NCI-H460 (cell line): ENCODE measurements at regions not wholly inside any gene's neighbourhood (a gene's known extent, or its start where the extent isn't known, plus 50 kb on each side); places are given as distances from the start of the nearest gene placed in this dataset.
A peak's percentile ranks its signal among the peaks of the same experiment; 100 is the strongest.

Experiments used
- DNase-seq: peaks from one replicate; pipeline ENCODE4 v3.0.0-alpha.2; 2016; ENCODE audit warnings: low read depth; ENCODE audit errors: extremely low read depth

DNA sequence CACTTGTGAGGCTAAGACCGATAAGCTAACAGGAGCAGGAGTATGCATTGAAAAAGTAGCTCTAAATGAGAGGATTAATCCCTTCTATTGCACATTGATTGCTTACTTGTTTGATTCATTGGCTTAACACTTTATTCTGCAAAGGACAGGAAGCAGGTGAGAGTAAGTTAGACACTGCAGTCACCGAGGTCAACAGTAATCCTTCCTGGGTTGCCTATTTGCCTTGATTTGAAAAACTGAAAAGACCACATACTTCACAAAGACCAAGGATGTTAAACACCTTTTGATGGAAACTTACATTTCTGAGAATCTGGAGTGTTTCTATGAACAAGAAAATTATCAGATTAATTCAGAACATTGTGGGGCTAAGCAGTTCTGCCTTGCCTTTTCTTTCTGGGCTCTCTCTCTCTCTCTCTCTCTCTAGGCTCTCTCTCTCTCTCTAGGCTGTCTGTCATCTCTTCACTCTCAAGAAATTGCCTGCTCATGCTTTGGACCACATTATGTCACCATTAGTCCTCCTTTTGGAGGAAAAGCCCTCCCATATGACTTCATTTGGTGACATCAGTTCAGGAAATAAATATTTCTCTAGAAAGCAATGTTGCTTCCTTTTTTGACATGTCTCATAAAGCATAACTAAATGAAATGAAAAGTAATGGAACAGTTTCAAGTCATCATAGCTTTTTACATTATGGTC lies 103.8 kb downstream of the TNFSF18 start:
- DNase-seq: no peak

GRCh38 chr1:172948457-172948856 lies 102.3 kb downstream of the TNFSF18 start:
- no peak for DNase-seq

- no peak for DNase-seq
These were observed 101.6 kb downstream of the TNFSF18 start for GRCh38 chr1:172949096-172949495.

DNA sequence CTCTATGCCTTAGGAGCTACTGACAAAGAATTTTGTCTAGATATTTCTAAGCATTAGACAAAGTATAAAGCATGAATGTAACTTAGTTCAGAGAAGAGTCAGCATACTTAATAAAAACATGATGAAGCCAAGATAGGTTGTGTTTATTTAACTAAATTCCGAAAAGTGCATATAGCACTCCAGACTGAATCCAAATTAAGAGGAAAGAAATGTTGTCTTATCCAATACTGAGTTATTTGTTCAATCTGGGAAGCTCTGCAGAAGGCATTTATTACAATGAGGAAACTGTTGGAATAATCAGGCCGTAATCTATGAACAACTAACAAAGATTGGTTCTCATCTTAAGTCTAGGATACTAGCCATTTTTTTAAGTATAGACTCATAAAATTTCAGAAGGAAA lies 100.2 kb downstream of the TNFSF18 start:
- DNase-seq: no peak

GRCh38 chr1:172951730-172952365 lies 98.9 kb downstream of the TNFSF18 start:
- DNase-seq: no peak

- DNase-seq: no peak
These were observed 98.2 kb downstream of the TNFSF18 start for GRCh38 chr1:172952516-172952915.

- DNase-seq: no peak
These were observed 96.1 kb downstream of the TNFSF18 start for GRCh38 chr1:172954476-172955150.

- no peak for DNase-seq
These were observed 95.5 kb downstream of the TNFSF18 start for GRCh38 chr1:172955161-172955815.

DNA sequence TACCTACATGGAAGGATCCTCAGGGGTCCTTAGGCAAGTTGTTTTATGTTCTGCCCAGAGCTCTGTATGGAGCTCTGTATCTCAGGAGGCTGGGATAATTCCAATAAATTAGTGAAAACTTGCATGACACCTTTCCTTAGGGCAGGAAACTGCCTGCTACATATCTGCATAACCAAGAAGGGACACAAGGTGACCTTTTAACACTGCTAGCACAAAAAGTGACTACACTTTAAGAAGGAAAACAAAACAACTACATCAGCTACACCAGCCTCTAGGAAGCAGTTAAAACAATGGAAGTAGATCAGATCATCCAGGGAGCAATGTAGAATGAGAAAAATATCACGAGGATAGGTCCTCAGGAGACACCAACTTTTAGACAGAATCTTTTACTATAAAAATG lies 93.9 kb downstream of the TNFSF18 start:
- DNase-seq: no peak

GRCh38 chr1:172957491-172957890 lies 93.2 kb downstream of the TNFSF18 start:
- DNase-seq: no peak

DNA sequence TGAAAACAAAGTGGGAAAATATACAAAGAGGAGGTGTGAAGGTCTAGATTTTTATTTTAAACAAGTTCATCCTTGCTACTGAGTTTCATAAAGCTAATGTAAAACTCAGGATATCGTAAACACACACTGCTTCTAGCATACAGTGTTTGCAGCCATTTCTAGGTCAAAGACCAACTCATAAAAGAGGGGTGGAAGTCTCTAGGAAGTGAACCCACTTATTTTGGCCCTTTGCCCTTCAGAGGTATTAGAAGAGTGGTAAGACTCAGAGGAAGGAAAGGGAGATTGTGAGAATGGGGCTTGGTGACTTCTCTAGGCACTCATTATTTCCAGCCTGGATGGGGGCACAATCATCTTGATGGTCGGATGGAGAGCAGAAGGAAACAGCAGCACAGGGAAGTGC lies 91.2 kb downstream of the TNFSF18 start:
- DNase-seq: no peak

DNA sequence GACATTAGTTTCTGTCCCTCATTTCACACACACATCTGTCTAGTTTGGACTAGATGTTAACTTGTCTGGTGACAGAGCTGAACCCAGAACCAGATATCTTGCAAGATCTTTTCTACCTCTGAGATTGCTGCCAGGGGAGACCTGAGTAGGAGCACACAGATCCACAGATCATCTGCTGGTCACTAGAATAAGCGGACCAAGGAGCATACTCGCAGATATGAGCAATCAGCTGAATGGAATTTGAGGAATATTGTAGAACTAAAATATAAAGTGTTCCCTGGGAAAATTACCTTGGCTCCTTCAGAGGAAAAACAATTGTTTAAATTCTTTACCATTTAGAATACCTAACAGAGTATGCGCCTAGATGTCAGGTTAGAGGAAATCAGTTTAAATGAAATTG lies 90.7 kb downstream of the TNFSF18 start:
- DNase-seq: no peak

DNA sequence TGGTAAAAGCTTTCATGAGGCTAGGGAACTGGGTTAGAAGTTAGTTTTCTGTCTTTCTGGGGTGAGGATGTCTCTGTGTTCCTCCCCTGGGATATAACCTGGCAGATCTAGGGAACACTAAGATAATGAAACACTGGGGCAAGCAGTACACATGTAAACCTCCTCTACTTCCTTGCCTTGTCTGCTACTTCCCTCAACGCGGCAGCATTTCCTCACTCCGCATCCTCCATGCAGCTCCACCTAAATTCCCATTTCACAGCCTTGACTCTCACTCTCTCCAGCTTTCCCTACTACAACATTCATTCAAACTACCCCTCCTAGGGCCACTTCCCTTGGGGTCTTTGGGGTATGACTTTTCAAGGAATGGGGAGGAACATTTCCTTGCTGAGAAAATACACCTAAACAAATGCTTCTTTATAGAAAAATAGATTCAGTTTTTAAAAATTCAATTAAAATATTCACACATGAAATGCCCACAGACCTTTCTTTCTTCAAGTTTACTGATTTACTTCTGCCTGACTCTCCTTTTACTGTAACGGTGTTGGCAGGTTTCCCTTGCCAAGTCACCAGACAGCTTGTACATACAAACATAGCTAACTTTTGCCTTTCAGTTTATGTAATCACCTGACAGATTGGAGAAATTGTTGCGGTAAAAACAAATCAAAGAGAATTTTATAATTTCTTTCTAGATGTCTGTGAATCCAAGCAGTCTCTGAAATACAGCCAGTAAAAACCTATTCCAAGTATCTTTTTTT lies 90.1 kb downstream of the TNFSF18 start:
- no peak for DNase-seq

DNA sequence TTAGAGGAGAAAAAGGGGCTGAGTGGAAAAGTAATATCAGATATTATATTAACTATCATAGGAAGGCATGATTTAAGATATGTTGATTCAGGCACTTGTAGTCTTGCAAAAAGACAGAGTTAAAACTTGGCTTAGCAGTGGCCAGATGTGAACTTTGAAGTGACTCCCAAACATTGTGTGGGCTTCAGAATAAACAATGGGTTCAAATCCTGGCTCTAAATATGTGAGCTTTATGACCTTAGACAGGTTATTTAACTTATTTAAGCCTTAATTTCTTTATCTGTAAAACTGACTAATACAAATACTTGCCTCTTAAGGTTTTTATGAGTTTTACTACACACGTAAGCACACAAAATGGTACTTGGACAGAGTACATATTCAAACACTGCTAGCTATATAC lies 85.9 kb downstream of the TNFSF18 start:
- DNase-seq: no peak

DNA sequence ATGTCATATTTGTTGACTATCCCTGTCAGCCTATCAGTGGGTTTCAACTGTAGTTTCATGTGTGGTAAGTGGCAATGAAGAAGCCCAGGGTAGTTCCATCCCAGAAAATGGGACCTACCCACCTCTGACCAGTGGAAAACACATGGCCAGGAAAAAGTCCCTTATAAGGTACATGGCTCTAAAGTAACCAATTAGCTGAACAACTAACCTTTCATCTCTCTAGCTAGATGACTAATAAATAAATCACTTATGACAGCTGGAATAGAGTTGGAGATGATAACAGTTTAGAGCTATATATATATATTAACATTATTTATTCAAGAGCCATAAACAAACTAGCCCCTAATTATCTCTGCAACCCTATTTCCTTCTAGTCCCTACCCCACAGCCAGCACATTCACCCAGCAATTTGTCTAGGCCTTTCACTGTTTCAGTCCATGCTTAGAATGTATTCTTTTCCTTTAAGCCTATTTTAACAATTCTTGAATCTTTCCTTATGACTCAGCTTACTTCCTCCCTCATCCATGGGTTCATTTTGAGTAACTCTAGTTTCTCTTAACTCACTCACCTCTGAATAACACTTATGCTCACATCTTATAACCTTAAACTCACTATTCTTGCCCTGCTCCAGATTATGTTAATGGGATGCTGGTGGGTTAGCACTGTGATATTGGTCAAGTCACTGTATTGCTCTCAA lies 83.7 kb downstream of the TNFSF18 start:
- no peak for DNase-seq

GRCh38 chr1:172967936-172968335 lies 82.8 kb downstream of the TNFSF18 start:
- peak; percentile 70 for DNase-seq

GRCh38 chr1:172969611-172970010 lies 81.1 kb downstream of the TNFSF18 start:
- peak; percentile 92 for DNase-seq

DNA sequence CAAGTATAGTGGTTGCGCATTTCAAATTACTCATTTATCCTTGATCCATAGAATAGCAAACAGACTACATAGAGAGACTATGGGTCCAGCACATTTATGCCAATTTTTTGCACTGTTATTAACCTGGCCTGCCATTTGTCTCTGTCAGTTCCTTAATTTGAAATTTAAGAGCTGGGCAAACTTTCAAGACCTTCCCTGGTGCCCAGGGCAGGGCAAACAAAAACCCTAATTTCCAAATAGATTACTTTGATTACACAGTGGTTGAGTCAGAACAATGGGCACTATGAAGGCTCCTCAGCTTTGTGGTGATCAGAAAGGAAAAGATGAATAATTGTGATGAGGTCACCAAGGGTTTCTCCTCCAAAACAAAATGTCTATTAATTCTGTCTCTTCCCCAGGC lies 80.6 kb downstream of the TNFSF18 start:
- DNase-seq: peak; percentile 74

- no peak for DNase-seq
These were observed 79.5 kb downstream of the TNFSF18 start for GRCh38 chr1:172971241-172971640.

DNA sequence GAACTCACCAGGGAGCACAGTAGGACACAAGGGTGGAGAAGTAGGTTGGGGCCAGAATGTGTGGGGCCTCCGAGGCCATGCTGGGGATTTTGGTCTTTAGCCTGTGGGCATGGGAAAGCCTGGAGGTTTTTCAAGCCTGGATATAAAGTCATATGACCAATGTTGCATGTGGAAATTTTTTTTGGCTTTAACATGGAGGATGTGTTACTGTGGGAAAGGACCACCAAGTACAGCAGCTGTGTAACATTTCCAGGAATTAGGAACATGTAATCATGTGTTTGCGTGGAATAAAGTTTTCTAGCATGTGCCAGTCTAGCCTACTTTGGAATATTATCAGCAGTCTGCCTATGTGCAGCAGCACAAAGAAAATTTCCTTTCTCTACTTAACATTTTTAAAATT lies 78.5 kb downstream of the TNFSF18 start:
- DNase-seq: no peak
